HG03342 (cell line): ENCODE measurements at regions not wholly inside any gene's neighbourhood (a gene's known extent, or its start where the extent isn't known, plus 50 kb on each side); places are given as distances from the start of the nearest gene placed in this dataset.
A peak's percentile ranks its signal among the peaks of the same experiment; 100 is the strongest.
"Not testable (repeated sequence)": the region's sequence is repeated elsewhere in the genome, so short reads cannot be mapped to it uniquely, and the experiment has no call there.

Source experiments
- ATAC-seq: cut with Tn5 transposase; IDR thresholded peaks from one replicate; pipeline ENCODE4 v1.9.1; 2021; ENCODE audit warnings: mild to moderate bottlenecking, moderate library complexity; ENCODE audit not compliant: unreplicated experiment

DNA sequence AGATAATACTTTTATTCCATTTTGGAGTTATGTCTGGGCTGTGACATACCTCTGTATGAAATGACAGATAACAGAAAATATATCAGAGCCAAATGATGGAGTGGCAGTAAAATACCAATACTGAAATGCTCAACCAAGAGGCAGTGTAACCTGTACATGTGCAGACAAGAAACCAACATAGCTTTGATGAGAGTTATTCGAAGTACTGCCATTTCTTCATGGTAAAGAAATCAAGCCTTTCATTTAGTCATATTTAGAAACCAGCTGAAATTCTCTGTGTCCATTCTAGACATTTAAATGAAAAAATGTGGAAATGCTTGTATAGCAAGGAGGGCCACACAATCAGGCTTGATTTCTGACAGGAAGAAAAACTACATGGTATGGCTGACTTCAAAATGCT lies 127.1 kb upstream of the PTPRZ1 start:
- no peak for ATAC-seq

DNA sequence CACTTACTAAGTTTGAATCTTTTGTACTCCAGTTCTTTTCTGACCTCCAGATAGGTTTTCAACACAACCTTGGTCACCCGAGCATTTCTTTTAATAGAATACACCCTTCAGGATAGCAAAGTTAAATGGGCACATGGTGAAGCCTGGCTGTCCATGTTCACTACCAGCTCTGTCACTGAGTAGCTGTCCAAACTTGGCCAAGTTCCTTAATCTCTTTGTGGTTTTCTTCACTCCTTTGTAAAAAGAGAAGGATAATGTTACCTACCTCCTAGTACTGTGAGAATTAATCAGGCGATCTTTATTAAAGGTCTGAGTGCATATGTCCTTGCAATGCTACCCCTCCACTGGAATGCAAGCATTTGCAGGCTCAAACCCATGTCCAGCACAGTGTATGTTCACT lies 128.1 kb upstream of the PTPRZ1 start:
- ATAC-seq: no peak

DNA sequence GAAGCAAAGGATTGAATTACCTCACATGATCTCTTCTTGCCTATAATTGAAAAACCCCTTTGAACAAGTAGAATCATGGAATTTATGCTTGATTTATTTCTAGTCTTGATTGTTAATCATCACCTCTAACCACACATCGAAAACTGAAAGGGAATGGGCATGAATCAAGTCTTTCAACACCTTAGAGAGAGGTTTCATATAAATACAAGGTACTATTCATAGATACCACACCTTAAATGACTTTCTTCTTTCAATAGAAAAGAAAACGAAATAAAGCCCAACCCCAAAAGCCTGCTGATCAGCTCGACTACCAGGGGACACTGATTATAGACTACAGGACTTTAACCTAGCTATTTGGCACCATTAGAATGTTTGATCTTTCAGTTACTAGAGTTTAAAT lies 128.6 kb upstream of the PTPRZ1 start:
- peak; percentile 58 for ATAC-seq

- no peak for ATAC-seq
Observed at GRCh38 chr7:121741896-121742295, 131.1 kb upstream of the PTPRZ1 start.

- no peak for ATAC-seq
Observed at GRCh38 chr7:121739465-121739864, 133.5 kb upstream of the PTPRZ1 start.

- ATAC-seq: no peak
Observed at GRCh38 chr7:121730869-121731268, 142.1 kb upstream of the PTPRZ1 start.

GRCh38 chr7:121714559-121715303 lies 158.2 kb upstream of the PTPRZ1 start:
- no peak for ATAC-seq

DNA sequence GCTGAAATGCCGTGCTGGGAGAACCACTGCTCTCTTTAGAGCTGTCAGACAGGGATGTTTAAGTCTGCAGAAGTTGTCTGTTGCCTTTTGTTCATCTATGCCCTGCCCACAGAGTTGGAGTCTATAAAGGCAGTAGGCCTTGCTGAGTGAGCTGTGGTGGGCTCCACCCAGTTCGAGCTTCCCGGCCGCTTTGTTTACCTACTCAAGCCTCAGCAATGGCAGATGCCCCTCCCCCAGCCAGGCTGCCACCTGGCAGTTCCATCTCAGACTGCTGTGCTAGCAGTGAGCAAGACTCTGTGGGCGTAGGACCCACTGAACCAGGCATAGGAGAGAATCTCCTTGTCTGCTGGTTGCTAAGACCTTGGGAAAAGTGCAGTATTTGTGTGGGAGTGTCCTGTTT lies 160.0 kb upstream of the PTPRZ1 start:
- not testable (repeated sequence) for ATAC-seq

DNA sequence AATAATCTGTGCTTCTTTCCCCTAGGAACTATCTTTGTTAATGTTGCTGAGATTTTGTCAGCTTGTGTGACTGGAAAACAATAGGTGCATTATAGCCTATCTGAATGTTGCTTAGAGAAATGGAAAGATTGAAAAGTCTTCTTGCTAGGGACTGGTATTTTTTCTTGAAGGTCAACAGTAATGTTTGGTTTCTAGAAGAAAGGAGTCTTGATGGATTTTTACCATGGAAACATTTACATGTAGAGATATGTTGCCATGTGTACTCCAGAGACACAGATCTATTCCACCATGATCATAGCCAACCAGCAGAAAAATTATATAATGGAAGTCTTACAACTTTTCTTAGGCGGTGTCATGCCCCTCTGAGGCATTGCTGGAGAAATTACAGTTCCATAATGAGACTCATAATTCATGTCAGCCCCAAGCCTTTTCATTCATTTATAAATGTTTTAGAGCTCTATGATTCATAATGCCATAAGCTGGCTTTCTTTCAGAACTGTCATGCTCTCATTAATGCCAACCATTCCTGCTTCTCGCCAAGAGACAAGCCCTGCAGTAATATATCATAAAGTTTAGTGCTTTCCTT lies 175.1 kb upstream of the PTPRZ1 start:
- no peak for ATAC-seq

- no peak for ATAC-seq
Observed at GRCh38 chr7:121696954-121697353, 176.0 kb upstream of the PTPRZ1 start.

DNA sequence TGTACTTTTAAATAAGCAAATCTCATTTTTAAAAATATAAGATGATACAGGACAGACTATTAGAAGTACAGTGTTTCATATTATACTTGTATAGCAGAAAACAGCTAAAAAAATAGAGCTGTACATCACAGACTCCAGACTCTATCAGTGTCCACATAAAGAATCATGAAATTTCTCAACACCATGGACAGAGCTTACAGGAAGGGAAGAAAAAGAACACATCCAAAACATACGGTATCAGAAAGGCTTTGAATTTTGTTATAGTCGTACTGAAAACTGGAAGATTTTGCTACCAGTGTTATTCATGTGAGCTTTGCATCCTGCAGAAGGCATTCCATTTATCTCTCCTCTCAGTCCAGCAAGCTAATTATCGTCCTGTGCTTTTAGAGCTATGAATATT lies 183.2 kb upstream of the PTPRZ1 start:
- no peak for ATAC-seq

DNA sequence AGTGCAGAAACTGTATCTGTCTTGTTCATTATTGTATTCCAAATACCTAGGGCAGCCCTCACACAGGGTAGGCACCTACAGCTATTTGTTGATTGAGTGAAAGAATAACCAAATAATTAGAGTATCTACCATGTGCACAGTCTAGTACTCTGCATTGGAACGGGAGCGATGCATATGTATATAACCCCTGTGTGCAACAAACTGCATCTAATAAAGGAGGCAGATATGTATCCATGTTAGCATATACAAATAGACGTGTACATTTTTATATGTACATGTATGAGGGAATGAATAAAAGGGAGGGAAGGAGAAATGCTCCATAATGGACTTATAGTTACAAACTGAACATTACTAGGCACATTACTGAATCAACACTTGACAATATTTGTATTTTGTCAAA lies 191.3 kb upstream of the PTPRZ1 start:
- no peak for ATAC-seq

DNA sequence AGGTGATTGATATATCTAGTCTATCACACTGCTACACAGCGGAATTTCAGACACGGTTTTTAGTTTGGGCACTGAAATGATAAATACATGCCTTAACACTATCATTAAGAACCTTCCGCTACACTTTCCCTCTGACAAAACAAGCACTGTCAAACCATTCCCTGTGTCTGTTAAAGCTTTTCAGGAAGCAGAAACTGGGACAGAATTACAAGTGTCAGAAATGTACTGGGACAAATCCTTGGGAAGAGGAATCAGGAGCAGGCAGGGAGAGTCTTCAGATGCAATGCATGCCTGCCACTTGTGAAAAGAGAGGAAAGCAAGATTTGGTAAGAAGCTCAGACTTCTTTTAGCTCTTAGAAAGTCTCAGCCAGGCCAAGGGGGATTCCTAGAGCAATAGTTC lies 196.8 kb upstream of the PTPRZ1 start:
- no peak for ATAC-seq

DNA sequence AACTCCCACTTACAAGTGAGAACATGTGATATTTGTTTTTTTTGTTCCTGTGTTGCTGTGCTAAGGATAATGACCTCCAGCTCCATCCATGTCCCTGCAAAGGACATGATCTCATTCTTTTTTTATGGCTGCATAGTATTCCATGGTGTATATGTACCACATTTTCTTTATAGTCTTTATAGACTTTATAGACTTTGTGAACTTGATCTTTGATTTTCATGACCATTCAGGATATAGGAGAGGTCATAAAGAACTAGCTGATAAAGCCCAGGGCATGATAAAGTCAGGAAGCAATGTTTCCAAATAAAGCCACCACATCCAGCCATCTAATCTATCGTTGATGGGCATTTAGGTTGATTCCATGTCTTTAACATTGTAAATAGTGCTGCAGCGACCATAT lies 198.5 kb upstream of the PTPRZ1 start:
- ATAC-seq: not testable (repeated sequence)

GRCh38 chr7:121669144-121669543 lies 203.8 kb upstream of the PTPRZ1 start:
- no peak for ATAC-seq

DNA sequence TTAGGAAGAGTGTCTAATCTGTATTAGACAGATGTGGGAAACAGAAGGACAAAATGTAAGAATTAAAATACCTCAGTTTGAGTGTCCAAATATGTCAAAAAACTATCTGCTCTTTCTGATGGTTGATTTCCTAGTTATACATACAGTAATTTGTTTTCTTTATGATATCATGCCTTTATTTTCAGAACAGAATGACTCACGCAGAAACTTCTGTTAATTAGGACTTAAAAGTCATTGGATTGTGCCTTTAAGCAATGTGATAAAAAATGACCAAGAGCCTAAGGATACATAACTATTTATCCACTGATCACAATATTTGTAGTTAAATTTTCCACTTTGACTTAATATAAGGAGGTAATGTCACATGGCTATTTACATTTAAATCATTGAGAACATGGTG lies 206.7 kb upstream of the PTPRZ1 start:
- no peak for ATAC-seq

DNA sequence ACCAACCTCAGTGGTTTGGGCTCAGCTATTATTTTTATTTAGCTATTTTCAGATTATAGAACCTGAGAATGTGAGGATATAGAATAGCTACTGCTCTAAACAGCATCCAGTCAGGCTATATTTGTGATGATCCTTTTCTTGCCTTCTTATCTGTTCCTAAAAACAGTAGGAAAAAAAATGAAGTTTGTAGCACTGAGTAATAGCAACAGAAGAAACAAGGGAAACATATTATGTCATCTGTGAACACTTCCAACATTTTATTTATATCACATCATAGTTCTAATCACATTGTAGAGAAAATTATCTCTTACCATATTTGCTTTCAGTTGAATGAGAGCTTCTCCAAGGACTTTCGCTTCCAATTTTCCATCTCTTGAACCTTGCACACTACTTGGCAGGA lies 229.6 kb upstream of the PTPRZ1 start:
- no peak for ATAC-seq

GRCh38 chr7:121639705-121640104 lies 233.3 kb upstream of the PTPRZ1 start:
- no peak for ATAC-seq

GRCh38 chr7:121638286-121638685 lies 234.7 kb upstream of the PTPRZ1 start:
- no peak for ATAC-seq

DNA sequence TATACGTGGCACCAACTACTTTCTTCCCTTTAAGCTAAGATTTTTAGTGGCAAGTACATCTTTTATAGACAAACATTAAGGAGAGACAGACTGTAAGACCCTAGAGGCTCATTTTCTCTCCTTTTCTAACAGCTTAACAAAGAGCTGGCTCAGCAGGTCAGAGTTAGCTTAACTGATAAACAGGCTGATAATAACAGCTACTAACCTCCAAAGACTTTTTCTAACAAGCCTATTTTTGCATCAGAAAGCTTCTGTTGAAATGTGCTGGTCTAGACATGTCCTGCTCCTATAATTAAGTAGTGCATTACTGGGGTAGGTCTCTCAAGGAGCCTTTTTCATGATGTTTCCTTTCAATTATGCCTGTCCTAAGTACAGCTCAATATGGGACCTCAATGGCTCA lies 238.2 kb upstream of the FAM3C start:
- no peak for ATAC-seq

- no peak for ATAC-seq
Observed at GRCh38 chr7:121633186-121633585, 237.1 kb upstream of the FAM3C start.

DNA sequence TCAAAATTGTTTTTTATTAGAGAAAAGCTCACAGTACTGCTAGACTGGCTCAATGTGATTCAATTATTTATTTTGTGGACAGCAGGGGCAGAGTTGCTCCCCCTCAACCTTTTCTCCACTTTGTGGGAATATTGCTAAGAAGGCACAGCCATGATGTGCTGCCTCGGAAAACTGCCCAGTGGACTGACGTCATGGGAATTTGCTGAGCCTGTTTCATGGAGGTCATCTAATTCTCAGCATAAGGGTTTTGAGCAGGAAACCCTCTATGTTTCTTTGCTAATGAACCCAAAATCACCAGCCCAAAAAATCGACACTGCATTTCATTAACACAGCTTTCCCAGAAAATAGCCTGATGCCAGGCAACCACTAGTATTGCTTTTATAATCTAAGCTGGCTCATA lies 228.8 kb upstream of the FAM3C start:
- ATAC-seq: no peak
